GM12878 (cell line): ENCODE measurements at regions not wholly inside any gene's neighbourhood (a gene's known extent, or its start where the extent isn't known, plus 50 kb on each side); places are given as distances from the start of the nearest gene placed in this dataset.

Source experiments
- ATAC-seq: fragments of 200-7000 bp; cut with Tn5 transposase; 3 replicates; pipeline ENCODE4 v1.9.1; 2020; ENCODE audit warnings: mild to moderate bottlenecking, moderate library complexity
- BruUV-seq: library from RNA; stranded (reverse); fragments of 400-500 nt; replicated peaks from 2 replicates; lab custom pipeline; 2021; lab: Mats Ljungman, UMichigan
- CTCF ChIA-PET: fragments of 300-600 bp; sonication (Branson Sonifier 250); formaldehyde crosslinking; extraction: SDS; loops from one replicate; lab custom pipeline; 2021; ENCODE audit warnings: inconsistent platforms; lab: Yijun Ruan, JAX
- POLR2A ChIA-PET: fragments of 350-600 bp; formaldehyde crosslinking; extraction: SDS; loops from one replicate; lab custom pipeline; 2021; ENCODE audit warnings: inconsistent platforms; lab: Charles Lee
- RAD21 ChIA-PET: fragments of 300-600 bp; sonication (Branson Sonifier 250); formaldehyde crosslinking; loops from one replicate; lab custom pipeline; 2023; ENCODE audit warnings: antibody characterized with exemption; ENCODE audit not compliant: unreplicated experiment; lab: Charles Lee
- SMC1A ChIA-PET: fragments of 300-600 bp; sonication (Branson Sonifier 250); formaldehyde crosslinking; loops from one replicate; lab custom pipeline; 2023; ENCODE audit not compliant: unreplicated experiment, uncharacterized antibody; lab: Charles Lee
- DNase-seq: peaks from one replicate; pipeline ENCODE4 v3.0.0-alpha.2; 2011; ENCODE audit warnings: low read depth, low spot score
- FAIRE-seq: peaks from 3 replicates; lab custom pipeline; 2011; peaks lifted over from hg19 to GRCh38; lab: Jason Lieb, UNC
- H2AFZ ChIP-seq: 2 replicates; pipeline ENCODE4 v1.6.0; 2011; ENCODE audit warnings: low read depth, low read length, control low read depth; ENCODE audit not compliant: control insufficient read depth
- H3K27ac ChIP-seq: 2 replicates; pipeline ENCODE4 v1.5.1; 2011; ENCODE audit warnings: control low read depth; ENCODE audit not compliant: control insufficient read depth, insufficient read depth
- H3K27me3 ChIP-seq, 2 experiments: replicated peaks in 1 of 2; 2 replicates each; pipeline versions ENCODE4 v1.6.0 to v1.6.1; 2011; ENCODE audit warnings: low read length in 1 of 2; ENCODE audit not compliant: control insufficient read depth in 2 of 2, insufficient read depth in 2 of 2
- H3K36me3 ChIP-seq, 2 experiments: 2 replicates each; pipeline ENCODE4 v1.5.1; 2011; ENCODE audit warnings: low read length in 1 of 2; ENCODE audit not compliant: control insufficient read depth in 2 of 2, insufficient read depth in 2 of 2
- H3K4me1 ChIP-seq: 2 replicates; pipeline ENCODE4 v1.6.1; 2011; ENCODE audit warnings: mild to moderate bottlenecking, low read length, moderate library complexity, mixed read lengths; ENCODE audit not compliant: control insufficient read depth, insufficient read depth
- H3K4me2 ChIP-seq: 2 replicates; pipeline ENCODE4 v1.6.0; 2011; ENCODE audit warnings: control low read depth; ENCODE audit not compliant: control insufficient read depth, insufficient read depth
- H3K4me3 ChIP-seq: fragments of 200-600 bp; sonication (generic); 2 replicates; pipeline ENCODE4 v1.5.1; 2016
- H3K79me2 ChIP-seq: 2 replicates; pipeline ENCODE4 v1.6.0; 2011; ENCODE audit warnings: low read length; ENCODE audit not compliant: control insufficient read depth, insufficient read depth
- H3K9ac ChIP-seq: 2 replicates; pipeline ENCODE4 v1.8.0; 2011; ENCODE audit warnings: low read length, control low read depth, mixed read lengths; ENCODE audit not compliant: control insufficient read depth, insufficient read depth
- H3K9me3 ChIP-seq: replicated peaks from 3 replicates; pipeline ENCODE4 v1.5.1; 2011; ENCODE audit warnings: mild to moderate bottlenecking, low read length; ENCODE audit not compliant: control insufficient read depth, insufficient read depth
- H4K20me1 ChIP-seq: 2 replicates; pipeline ENCODE4 v1.6.0; 2011; ENCODE audit not compliant: control insufficient read depth, insufficient read depth
- ATF7 ChIP-seq: fragments of 450-650 bp; IDR thresholded peaks from 2 replicates; pipeline ENCODE4 v1.6.1; 2016; ENCODE audit warnings: low read depth, mild to moderate bottlenecking
- CHD4 ChIP-seq: fragments of 200-600 bp; sonication (generic); IDR thresholded peaks from 2 replicates; pipeline ENCODE4 v1.6.1; 2016; ENCODE audit warnings: mild to moderate bottlenecking
- MYC ChIP-seq: IDR thresholded peaks from 2 replicates; pipeline ENCODE4 v1.6.1; 2011; ENCODE audit warnings: mild to moderate bottlenecking, low read length, moderate library complexity, inconsistent platforms; ENCODE audit not compliant: insufficient read depth, insufficient replicate concordance, insufficient read length, severe bottlenecking
- NR2C2 ChIP-seq: IDR thresholded peaks from 2 replicates; pipeline ENCODE4 v1.6.1; 2011; ENCODE audit warnings: borderline replicate concordance, low read depth; ENCODE audit not compliant: control insufficient read depth, insufficient read length
- RAD51 ChIP-seq: fragments of 450-650 bp; IDR thresholded peaks from 2 replicates; pipeline ENCODE4 v1.6.1; 2016; ENCODE audit warnings: moderate library complexity, mild to moderate bottlenecking, inconsistent platforms
- RB1 ChIP-seq: fragments of 450-650 bp; formaldehyde crosslinking; IDR thresholded peaks from 2 replicates; pipeline ENCODE4 v1.6.1; 2017; ENCODE audit warnings: mild to moderate bottlenecking, borderline replicate concordance
- SMARCA5 ChIP-seq: fragments of 450-650 bp; IDR thresholded peaks from 2 replicates; pipeline ENCODE4 v1.6.1; 2017; ENCODE audit warnings: mild to moderate bottlenecking
- SPI1 ChIP-seq: IDR thresholded peaks from 2 replicates; pipeline ENCODE4 v1.6.1; 2011; ENCODE audit warnings: low read depth, mild to moderate bottlenecking, low read length, moderate library complexity, borderline replicate concordance; ENCODE audit not compliant: insufficient read depth
- ZNF274 ChIP-seq: IDR thresholded peaks from one replicate; pipeline ENCODE4 v1.8.0; 2011; ENCODE audit not compliant: insufficient read length, insufficient read depth
- WGBS: methylation state at CpG from one replicate; pipeline ENCODE4 v1.1.6; 2016; ENCODE audit warnings: low lambda C conversion rate; ENCODE audit not compliant: insufficient replicate concordance, insufficient coverage; ENCODE audit errors: missing lambda C conversion rate; 5-methylcytosine and 5-hydroxymethylcytosine counted together
- in situ Hi-C: fragments of 300-500 bp; cut with MboI; formaldehyde crosslinking; loops from 9 replicates; pipeline ENCODE4 v1.14.3; 2018; ENCODE audit warnings: mixed read lengths
- intact Hi-C: fragments of 100-400 bp; cut with micrococcal nuclease; formaldehyde crosslinking; loops from one replicate; pipeline ENCODE4 v1.14.2; 2022; ENCODE audit not compliant: unreplicated experiment
- TF ChIP-seq, protein P1 (sequence below): IDR thresholded peaks from 2 replicates; pipeline ENCODE4 v1.6.1; 2012; ENCODE audit warnings: low read length, inconsistent platforms
- TF ChIP-seq, protein P2 (sequence below): fragments of 450-650 bp; IDR thresholded peaks from 2 replicates; pipeline ENCODE4 v1.6.1; 2016; ENCODE audit warnings: mild to moderate bottlenecking
- TF ChIP-seq, protein P3 (sequence below): IDR thresholded peaks from 2 replicates; pipeline ENCODE4 v1.6.1; 2011; ENCODE audit warnings: borderline replicate concordance, low read depth, mild to moderate bottlenecking, moderate library complexity, low read length; ENCODE audit not compliant: insufficient read depth, poor library complexity, severe bottlenecking
- TF ChIP-seq, protein P4 (sequence below): fragments of 450-650 bp; IDR thresholded peaks from 2 replicates; pipeline ENCODE4 v1.6.1; 2018; ENCODE audit warnings: borderline replicate concordance, mild to moderate bottlenecking; ENCODE audit not compliant: partially characterized antibody

DNA sequence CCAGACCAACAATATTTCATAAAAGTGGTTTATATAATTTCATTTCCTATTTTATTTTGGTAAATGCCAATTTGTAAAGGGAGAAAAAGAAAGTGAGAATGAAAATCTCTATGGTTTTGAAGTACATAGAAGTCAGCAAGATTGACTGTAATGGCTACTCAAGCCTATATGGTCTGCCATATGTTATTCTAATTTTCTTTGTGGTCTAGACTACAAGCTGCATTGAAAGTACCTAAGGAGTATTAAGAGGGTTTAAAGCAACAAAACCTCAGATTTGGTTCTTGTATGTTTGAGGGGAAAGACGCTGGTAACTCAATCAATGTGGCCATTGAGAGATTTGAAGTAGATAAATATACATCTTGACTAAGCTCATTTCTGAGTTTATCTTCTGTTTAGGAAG lies 193.5 kb upstream of the EYA4 start:
- H3K27me3 ChIP-seq = no peaks in the 10 kb centered on the region
- no peaks in the 10 kb centered on the region for H3K9me3 ChIP-seq
- no peaks in the 10 kb centered on the region for H4K20me1 ChIP-seq
- no peaks in the 10 kb centered on the region for H3K36me3 ChIP-seq
- ChIA-PET CTCF (interaction anchor here (1.0 to 1.1 kb wide), 2 partner anchors 16 to 517 kb away, joined by 3 read pairs; no protein-coding TSS in a partner anchor), RAD21 (no interaction called here), SMC1A (no interaction called here), POLR2A (no interaction called here)
- in situ Hi-C loops (no loop called here), intact Hi-C loops (no loop called here)
- no peak for TF ChIP-seq SPI1
- TF ChIP-seq RB1 = no peak
- no peak for TF ChIP-seq RAD51
- TF ChIP-seq ZNF274 = no peak
- TF ChIP-seq, protein P1, sequence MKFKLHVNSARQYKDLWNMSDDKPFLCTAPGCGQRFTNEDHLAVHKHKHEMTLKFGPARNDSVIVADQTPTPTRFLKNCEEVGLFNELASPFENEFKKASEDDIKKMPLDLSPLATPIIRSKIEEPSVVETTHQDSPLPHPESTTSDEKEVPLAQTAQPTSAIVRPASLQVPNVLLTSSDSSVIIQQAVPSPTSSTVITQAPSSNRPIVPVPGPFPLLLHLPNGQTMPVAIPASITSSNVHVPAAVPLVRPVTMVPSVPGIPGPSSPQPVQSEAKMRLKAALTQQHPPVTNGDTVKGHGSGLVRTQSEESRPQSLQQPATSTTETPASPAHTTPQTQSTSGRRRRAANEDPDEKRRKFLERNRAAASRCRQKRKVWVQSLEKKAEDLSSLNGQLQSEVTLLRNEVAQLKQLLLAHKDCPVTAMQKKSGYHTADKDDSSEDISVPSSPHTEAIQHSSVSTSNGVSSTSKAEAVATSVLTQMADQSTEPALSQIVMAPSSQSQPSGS = no peak
- TF ChIP-seq ATF7 = no peak
- TF ChIP-seq MYC = no peak
- TF ChIP-seq, protein P2, sequence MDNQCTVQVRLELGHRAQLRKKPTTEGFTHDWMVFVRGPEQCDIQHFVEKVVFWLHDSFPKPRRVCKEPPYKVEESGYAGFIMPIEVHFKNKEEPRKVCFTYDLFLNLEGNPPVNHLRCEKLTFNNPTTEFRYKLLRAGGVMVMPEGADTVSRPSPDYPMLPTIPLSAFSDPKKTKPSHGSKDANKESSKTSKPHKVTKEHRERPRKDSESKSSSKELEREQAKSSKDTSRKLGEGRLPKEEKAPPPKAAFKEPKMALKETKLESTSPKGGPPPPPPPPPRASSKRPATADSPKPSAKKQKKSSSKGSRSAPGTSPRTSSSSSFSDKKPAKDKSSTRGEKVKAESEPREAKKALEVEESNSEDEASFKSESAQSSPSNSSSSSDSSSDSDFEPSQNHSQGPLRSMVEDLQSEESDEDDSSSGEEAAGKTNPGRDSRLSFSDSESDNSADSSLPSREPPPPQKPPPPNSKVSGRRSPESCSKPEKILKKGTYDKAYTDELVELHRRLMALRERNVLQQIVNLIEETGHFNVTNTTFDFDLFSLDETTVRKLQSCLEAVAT = no peak
- TF ChIP-seq NR2C2 = no peak
- TF ChIP-seq, protein P3, sequence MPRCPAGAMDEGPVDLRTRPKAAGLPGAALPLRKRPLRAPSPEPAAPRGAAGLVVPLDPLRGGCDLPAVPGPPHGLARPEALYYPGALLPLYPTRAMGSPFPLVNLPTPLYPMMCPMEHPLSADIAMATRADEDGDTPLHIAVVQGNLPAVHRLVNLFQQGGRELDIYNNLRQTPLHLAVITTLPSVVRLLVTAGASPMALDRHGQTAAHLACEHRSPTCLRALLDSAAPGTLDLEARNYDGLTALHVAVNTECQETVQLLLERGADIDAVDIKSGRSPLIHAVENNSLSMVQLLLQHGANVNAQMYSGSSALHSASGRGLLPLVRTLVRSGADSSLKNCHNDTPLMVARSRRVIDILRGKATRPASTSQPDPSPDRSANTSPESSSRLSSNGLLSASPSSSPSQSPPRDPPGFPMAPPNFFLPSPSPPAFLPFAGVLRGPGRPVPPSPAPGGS = no peak
- TF ChIP-seq CHD4 = no peak
- TF ChIP-seq SMARCA5 = no peak
- TF ChIP-seq, protein P4, sequence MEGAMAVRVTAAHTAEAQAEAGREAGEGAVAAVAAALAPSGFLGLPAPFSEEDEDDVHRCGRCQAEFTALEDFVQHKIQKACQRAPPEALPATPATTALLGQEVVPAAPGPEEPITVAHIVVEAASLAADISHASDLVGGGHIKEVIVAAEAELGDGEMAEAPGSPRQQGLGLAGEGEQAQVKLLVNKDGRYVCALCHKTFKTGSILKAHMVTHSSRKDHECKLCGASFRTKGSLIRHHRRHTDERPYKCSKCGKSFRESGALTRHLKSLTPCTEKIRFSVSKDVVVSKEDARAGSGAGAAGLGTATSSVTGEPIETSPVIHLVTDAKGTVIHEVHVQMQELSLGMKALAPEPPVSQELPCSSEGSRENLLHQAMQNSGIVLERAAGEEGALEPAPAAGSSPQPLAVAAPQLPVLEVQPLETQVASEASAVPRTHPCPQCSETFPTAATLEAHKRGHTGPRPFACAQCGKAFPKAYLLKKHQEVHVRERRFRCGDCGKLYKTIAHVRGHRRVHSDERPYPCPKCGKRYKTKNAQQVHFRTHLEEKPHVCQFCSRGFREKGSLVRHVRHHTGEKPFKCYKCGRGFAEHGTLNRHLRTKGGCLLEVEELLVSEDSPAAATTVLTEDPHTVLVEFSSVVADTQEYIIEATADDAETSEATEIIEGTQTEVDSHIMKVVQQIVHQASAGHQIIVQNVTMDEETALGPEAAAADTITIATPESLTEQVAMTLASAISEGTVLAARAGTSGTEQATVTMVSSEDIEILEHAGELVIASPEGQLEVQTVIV = no peak
- no peak overlapping the region for H3K27ac ChIP-seq
- DNase-seq (no peak), FAIRE-seq (no peak), ATAC-seq (no peak)
- H3K4me3 ChIP-seq = no peak overlapping the region
- H3K9ac ChIP-seq = no peak overlapping the region
- H3K79me2 ChIP-seq = no peaks in the 10 kb centered on the region
- no TSS peak for BruUV-seq
- 0% methylated on average over 1 of the region's 1 CpG for WGBS
- no peak overlapping the region for H3K4me2 ChIP-seq
- H2AFZ ChIP-seq = no peak overlapping the region
- no peaks in the 10 kb centered on the region for H3K4me1 ChIP-seq
